Ishikawa (cell line): ENCODE measurements at regions not wholly inside any gene's neighbourhood (a gene's known extent, or its start where the extent isn't known, plus 50 kb on each side); places are given as distances from the start of the nearest gene placed in this dataset.

Source experiments
- EP300 ChIP-seq: IDR thresholded peaks from 2 replicates; pipeline ENCODE4 v1.6.1; 2012; ENCODE audit warnings: borderline replicate concordance
- RAD21 ChIP-seq: IDR thresholded peaks from 2 replicates; pipeline ENCODE4 v1.6.1; 2012; ENCODE audit warnings: low read depth
- USF1 ChIP-seq: IDR thresholded peaks from 2 replicates; pipeline ENCODE4 v1.6.1; 2012
- YY1 ChIP-seq: IDR thresholded peaks from 2 replicates; pipeline ENCODE4 v1.6.1; 2012; ENCODE audit warnings: low read depth

- TF ChIP-seq RAD21 (no peak), USF1 (no peak), YY1 (no peak), EP300 (no peak)
These were observed 440.7 kb downstream of the CCER1 start for GRCh38 chr12:90514325-90514724.
